Heart left ventricle (tissue), 13 donors: ENCODE measurements at regions not wholly inside any gene's neighbourhood (a gene's known extent, or its start where the extent isn't known, plus 50 kb on each side); places are given as distances from the start of the nearest gene placed in this dataset.

ENCODE experiments used
- CTCF ChIP-seq, 12 donors: fragments of 200-600 bp; sonication (generic) in 4 of 12; IDR thresholded peaks; one replicate each; pipeline versions ENCODE4 v1.5.0 to v1.8.0; 2018 to 2022; ENCODE audit warnings: antibody characterized with exemption in 12 of 12, mild to moderate bottlenecking in 5 of 12
- POLR2A ChIP-seq, 2 donors: fragments of 450-650 bp; IDR thresholded peaks; one replicate each; pipeline ENCODE4 v1.6.1; 2017; ENCODE audit warnings: antibody characterized with exemption in 2 of 2, mild to moderate bottlenecking in 2 of 2, moderate library complexity in 2 of 2
- donor health status: ischemic (EF 13 %, LVEDD 7.1; RV severe dilation, severe dysfunction).
- donor health status: DM: no; HTN: yes; CAD: no.
- donor health status: DM: no; HTN: no; CAD: no.
- donor health status: ischemic (EF 25% LVEDD 6.9; RV normal size, moderate dysfunction).
- donor health status: ischemic (EF 25% LVEDD 5.7; RV mildly dilated, moderate dysfunction).
- donor health status: ischemic (EF 35%, LVEDD 5.7; RV mildly dilated, moderate dysfunction).
- donor health status: nonischemic (EF 11% LVEDD 7.7; RV severe dilation, severe dysfunction).
- donor health status: DM: yes; HTN: yes; CAD: no.
- donor health status: PGD.
- donor health status: ischemic (EF 29% LVEDD 5.4; RV normal size, mild dysfunction).
- donor health status: nonischemic (EF 23%, LVEDD 6.1; RV moderate dilation, normal function).

- TF ChIP-seq CTCF (IDR thresholded peaks at IDR 0.05) (no peak), POLR2A (IDR thresholded peaks at IDR 0.05) (no peak)
Measured at GRCh38 chr12:64556231-64556630, 54.1 kb upstream of the RASSF3 start.
